ENCODE measurements at regions not wholly inside any gene's neighbourhood (a gene's known extent, or its start where the extent isn't known, plus 50 kb on each side); places are given as distances from the start of the nearest gene placed in this dataset.

GRCh38 chr3:21330293-21330692, 420.7 kb downstream of the ZNF385D start:
- no peak for TF ChIP-seq CTCF (IDR thresholded peaks at IDR 0.05)
- TF ChIP-seq EZH2 (IDR thresholded peaks at IDR 0.05): no peak
